ENCODE measurements at regions not wholly inside any gene's neighbourhood (a gene's known extent, or its start where the extent isn't known, plus 50 kb on each side); places are given as distances from the start of the nearest gene placed in this dataset.

GRCh38 chr4:177041356-177041755 lies 248.6 kb upstream of the VEGFC start:
- WGBS (ENCODE audit: low lambda C conversion rate, missing lambda C conversion rate) = 93% methylated on average over 4 of the region's 4 CpGs
- no peak for DNase-seq (ENCODE audit: low spot score)
- Histone ChIP-seq H3K27ac (no peak overlapping the region), H3K36me3 (replicated peaks; ENCODE audit: insufficient read depth, low read depth) (no peaks in the 10 kb centered on the region), H3K9me3 (ENCODE audit: low read depth) (no peaks in the 10 kb centered on the region), H3K4me1 (ENCODE audit: insufficient read depth) (no peaks in the 10 kb centered on the region), H4K20me1 (ENCODE audit: insufficient read depth, poor library complexity, severe bottlenecking) (no peaks in the 10 kb centered on the region), H2AFZ (no peak overlapping the region), H3K27me3 (no peaks in the 10 kb centered on the region), H3K79me2 (no peaks in the 10 kb centered on the region), H3K4me2 (no peak overlapping the region), H3K4me3 (no peak overlapping the region), H3K9me2 (replicated peaks; ENCODE audit: insufficient read depth) (no peaks in the 10 kb centered on the region)
- TF ChIP-seq EZH2 (IDR thresholded peaks at IDR 0.05; ENCODE audit: borderline replicate concordance) (no peak), EZH2phosphoT487 (IDR thresholded peaks at IDR 0.05; ENCODE audit: low read depth, severe bottlenecking, unreplicated experiment) (no peak), CTCF (IDR thresholded peaks at IDR 0.05; ENCODE audit: poor library complexity) (no peak)

- H3K4me2 ChIP-seq = no peak overlapping the region
Measured at GRCh38 chr4:177047070-177047850, 254.5 kb upstream of the VEGFC start.

GRCh38 chr4:177047851-177048174 lies 255.1 kb upstream of the VEGFC start:
- H3K4me2 ChIP-seq = no peak overlapping the region
- 10% methylated on average over 1 of the region's 1 CpG for WGBS (ENCODE audit: low lambda C conversion rate, missing lambda C conversion rate)
- no peak for TF ChIP-seq EZH2 (IDR thresholded peaks at IDR 0.05; ENCODE audit: borderline replicate concordance)
- TF ChIP-seq CTCF (IDR thresholded peaks at IDR 0.05; ENCODE audit: poor library complexity) = no peak
- no peak for TF ChIP-seq EZH2phosphoT487 (IDR thresholded peaks at IDR 0.05; ENCODE audit: low read depth, severe bottlenecking, unreplicated experiment)
- H3K27me3 ChIP-seq = no peaks in the 10 kb centered on the region
- no peak overlapping the region for H2AFZ ChIP-seq
- H3K4me3 ChIP-seq = no peak overlapping the region
- no peaks in the 10 kb centered on the region for H4K20me1 ChIP-seq (ENCODE audit: insufficient read depth, poor library complexity, severe bottlenecking)
- no peaks in the 10 kb centered on the region for H3K9me3 ChIP-seq (ENCODE audit: low read depth)
- H3K36me3 ChIP-seq (replicated peaks; ENCODE audit: insufficient read depth, low read depth) = no peaks in the 10 kb centered on the region
- no peak for DNase-seq (ENCODE audit: low spot score)
- H3K9me2 ChIP-seq (replicated peaks; ENCODE audit: insufficient read depth) = no peaks in the 10 kb centered on the region
- H3K27ac ChIP-seq = no peak overlapping the region
- H3K79me2 ChIP-seq = no peaks in the 10 kb centered on the region
- H3K4me1 ChIP-seq (ENCODE audit: insufficient read depth) = no peaks in the 10 kb centered on the region

More at GRCh38 chr4:177047070-177047850, 254.5 kb upstream of the VEGFC start:
- WGBS (ENCODE audit: low lambda C conversion rate, missing lambda C conversion rate) = 46% methylated on average over 11 of the region's 11 CpGs
- no peaks in the 10 kb centered on the region for H3K9me3 ChIP-seq (ENCODE audit: low read depth)
- no peak overlapping the region for H3K4me3 ChIP-seq
- no peaks in the 10 kb centered on the region for H3K36me3 ChIP-seq (replicated peaks; ENCODE audit: insufficient read depth, low read depth)
- no peaks in the 10 kb centered on the region for H4K20me1 ChIP-seq (ENCODE audit: insufficient read depth, poor library complexity, severe bottlenecking)
- no peak overlapping the region for H2AFZ ChIP-seq
- no peak overlapping the region for H3K27ac ChIP-seq
- H3K4me1 ChIP-seq (ENCODE audit: insufficient read depth) = no peaks in the 10 kb centered on the region
- H3K9me2 ChIP-seq (replicated peaks; ENCODE audit: insufficient read depth) = no peaks in the 10 kb centered on the region
- peak; percentile 92 for TF ChIP-seq CTCF (IDR thresholded peaks at IDR 0.05; ENCODE audit: poor library complexity)
- no peak for TF ChIP-seq EZH2phosphoT487 (IDR thresholded peaks at IDR 0.05; ENCODE audit: low read depth, severe bottlenecking, unreplicated experiment)
- H3K27me3 ChIP-seq = no peaks in the 10 kb centered on the region
- peak; percentile 82 for DNase-seq (ENCODE audit: low spot score)
- H3K79me2 ChIP-seq = no peaks in the 10 kb centered on the region

All from hepatocyte (in vitro differentiated cells).